Hematopoietic multipotent progenitor cell treated with erythropoietin and hydrocortisone succinate and interleukin-3 and kit ligand, for 17 days (in vitro differentiated cells): ENCODE measurements at regions not wholly inside any gene's neighbourhood (a gene's known extent, or its start where the extent isn't known, plus 50 kb on each side); places are given as distances from the start of the nearest gene placed in this dataset.
A peak's percentile ranks its signal among the peaks of the same experiment; 100 is the strongest.
"Not testable (repeated sequence)": the region's sequence is repeated elsewhere in the genome, so short reads cannot be mapped to it uniquely, and the experiment has no call there.

ENCODE experiments used
- DNase-seq: peaks from one replicate; pipeline ENCODE4 v3.0.0-alpha.2; 2015; ENCODE audit warnings: low spot score

- no peak for DNase-seq
Observed at GRCh38 chr7:51450541-51450940, 133.9 kb upstream of the COBL start.

DNA sequence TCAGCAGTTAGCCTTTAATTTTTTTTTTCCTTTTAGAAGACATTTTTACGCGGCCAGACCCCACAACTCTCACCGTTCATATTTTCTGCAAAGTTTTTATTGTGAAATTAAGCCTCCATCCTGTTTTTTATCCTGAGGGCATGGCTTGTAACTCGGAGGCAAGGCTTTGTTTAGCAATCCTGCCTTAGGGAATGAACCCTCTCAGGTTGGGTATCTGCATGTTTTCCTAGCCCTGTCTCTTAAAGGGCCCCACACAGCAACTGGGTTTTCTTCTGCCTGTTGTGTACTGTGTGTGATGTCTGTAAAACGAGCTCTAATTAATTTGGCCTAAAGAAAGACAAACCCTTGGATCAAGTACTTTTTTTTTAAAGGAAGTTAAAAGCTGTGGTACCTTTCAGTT is 130.2 kb upstream of the COBL start:
- no peak for DNase-seq

GRCh38 chr7:51446356-51446755 is 129.7 kb upstream of the COBL start:
- no peak for DNase-seq

GRCh38 chr7:51444936-51445335 is 128.3 kb upstream of the COBL start:
- DNase-seq = no peak

- DNase-seq = peak; percentile 45
Observed at GRCh38 chr7:51430480-51431086, 114.0 kb upstream of the COBL start.

DNA sequence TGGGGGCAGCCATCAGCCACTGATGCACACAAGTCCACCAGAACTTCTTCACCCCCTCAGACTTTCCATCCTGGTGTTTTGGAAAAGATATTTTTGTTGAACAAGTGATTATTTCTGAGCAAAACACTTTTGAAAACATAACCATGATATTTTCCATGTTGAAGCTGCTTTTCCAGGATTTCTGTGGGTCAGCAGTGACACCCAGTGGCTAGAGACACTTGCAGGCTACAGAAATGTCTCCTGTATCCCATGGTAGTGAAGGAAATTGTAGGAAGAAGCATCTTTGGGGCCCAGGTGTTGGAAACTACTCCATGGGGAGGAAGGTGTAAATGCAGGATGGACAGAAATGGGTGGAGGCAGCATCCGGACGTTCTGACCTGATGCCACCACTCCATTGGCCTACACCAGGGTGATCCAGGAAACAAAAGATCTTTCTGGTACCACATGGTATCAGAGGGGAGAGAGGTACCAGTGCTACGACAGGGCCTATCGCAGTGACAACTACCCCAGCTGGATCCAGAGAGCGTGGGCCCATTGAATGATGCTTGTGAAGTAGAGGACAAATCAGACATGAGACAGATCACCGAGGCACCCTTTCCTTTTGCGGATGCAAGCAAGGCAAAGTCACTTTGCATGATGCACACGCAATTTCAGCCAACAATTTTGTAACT is 111.7 kb upstream of the COBL start:
- DNase-seq = no peak

DNA sequence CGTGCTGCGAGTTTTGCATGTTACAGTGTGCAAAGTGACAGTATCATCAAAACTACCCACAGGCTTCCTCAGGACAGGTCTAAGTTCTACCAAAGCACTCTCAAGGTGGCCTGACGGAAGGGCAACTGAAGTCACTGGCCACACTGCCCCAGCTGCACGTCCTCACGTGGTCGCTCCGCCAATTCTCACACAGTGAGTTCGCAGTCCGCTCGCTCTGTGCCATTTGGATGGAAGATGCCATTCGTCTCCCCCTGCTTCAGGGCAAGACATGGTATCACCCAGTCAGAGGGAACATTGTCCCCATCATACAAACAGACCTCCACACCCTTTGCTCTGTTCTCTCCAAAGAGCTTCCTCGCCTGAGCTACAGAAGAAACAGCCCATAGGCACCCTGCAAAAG is 109.6 kb upstream of the COBL start:
- no peak for DNase-seq

- not testable (repeated sequence) for DNase-seq
Observed at GRCh38 chr7:51409934-51410333, 93.3 kb upstream of the COBL start.

DNA sequence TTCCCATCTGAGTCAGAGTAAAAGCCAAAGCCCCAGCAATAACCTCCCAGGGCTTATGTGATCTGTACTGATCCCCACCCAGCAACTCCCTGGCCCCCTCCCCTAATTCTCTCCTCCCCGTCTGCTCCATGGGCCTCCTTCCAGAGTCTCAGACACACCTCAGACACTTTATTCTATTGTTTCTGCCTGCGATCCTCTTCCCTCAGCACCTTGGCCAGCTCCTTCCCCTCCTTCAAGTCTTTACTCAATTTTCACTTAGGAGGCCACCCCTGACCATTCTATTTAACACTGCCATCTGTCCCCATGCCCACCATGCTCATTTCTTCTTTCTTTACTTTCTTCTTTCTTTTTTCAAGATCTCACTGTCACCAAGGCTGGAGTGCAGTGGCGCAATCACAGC is 81.0 kb upstream of the COBL start:
- not testable (repeated sequence) for DNase-seq

GRCh38 chr7:51393003-51393402 is 76.4 kb upstream of the COBL start:
- not testable (repeated sequence) for DNase-seq

- DNase-seq = not testable (repeated sequence)
Observed at GRCh38 chr7:51389952-51390351, 73.3 kb upstream of the COBL start.

DNA sequence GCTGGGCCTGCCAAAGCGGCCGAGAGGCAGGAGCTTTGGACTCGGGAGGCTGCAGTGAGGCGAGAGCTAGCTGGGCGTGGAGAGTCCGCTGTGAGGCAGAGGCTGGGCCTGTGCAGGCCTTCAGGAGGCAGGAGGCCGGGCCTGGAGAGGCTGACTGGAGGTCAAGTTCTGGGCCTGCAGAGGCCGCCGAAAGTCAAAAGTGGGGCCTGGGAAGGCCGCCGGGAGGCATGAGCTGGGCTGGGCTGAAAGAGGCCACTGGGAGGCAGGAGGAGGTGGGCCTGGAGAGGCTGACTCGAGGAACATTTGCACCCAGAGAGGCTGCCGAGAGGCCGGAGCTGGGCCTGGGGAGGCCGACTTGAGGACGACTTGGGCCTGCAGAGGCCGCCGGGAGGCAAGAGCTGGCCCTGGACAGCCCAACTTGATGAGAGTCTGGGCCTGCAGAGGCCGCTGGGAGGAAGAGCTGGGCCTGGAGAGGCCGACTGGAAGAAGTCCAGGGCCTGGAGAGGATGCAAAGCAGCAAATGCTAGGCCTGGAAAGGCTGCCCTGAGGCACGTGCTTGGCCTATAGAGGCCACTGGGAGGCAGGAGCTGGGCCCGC is 72.7 kb upstream of the COBL start:
- not testable (repeated sequence) for DNase-seq

GRCh38 chr7:51388241-51388640 is 71.6 kb upstream of the COBL start:
- not testable (repeated sequence) for DNase-seq

- DNase-seq = not testable (repeated sequence)
Observed at GRCh38 chr7:51386806-51387568, 70.4 kb upstream of the COBL start.

GRCh38 chr7:51386184-51386583 is 69.6 kb upstream of the COBL start:
- not testable (repeated sequence) for DNase-seq

DNA sequence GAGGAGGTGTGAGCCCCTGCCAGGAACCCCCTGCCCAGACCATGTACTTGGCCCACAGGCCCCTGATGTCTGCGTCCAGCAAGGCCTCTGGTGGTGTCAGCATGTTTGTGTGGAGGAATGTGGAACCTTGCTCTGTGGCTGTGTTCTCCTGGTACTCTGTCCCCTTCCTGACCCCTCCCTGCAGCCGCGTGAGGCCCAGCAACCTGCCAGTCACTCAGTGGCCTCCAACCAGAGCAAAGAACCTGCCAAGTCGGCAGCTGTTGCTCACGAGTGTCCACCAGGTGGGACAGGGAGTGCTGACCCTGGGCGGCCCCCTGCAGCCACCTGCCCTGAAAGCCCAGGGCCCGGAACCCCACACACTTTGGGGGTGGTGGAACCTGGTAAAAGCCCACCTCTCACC is 65.6 kb upstream of the COBL start:
- DNase-seq = not testable (repeated sequence)

DNA sequence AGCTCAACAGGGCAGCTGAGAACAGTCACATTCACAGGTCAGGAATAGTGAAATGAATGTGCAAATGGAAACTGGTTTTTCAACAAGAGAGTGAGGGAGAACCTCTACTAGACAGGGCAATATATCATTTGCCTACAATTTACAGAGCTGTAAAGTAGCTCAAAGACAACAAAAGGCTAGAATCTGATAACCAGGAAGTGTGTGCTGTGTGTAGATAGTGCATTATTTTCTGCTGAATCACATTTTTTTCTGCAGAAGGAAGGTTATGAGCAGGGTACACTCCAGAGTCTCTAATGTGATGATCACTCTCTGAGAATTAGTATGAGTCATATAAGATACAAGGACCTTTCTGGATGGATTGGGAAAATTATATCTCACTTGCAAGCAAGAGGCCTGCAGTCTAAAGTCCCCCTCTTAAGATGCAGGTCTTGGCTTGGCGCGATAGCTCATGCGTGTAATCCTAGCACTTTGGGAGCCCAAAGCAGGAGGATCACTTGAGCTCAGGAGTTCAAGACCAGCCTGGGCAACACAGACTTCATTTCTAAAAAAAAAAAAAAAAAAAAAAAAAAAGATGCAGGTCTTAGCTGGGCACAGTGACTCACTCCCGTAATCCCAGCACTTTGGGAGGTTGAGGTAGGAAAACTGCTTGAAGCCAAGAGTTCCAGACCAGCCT is 59.9 kb upstream of the COBL start:
- no peak for DNase-seq

DNA sequence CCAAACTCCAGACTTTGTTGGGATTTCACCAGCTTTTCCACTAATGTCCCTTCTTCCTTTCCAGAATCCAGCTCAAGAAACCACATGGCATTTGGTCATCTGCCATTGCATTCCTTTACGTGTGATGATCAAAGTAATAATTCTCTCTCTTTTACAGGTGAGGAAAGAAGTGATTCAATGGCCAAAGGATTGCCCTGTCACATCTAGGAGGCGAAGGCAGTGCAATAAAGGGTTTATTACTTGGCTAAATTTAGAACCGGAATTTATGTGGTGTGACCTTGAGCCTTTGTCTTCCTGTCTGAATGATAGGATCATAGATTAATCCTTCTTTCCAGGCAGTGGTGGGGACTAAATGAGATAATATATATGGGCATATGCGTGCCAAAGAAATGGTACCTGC is 58.3 kb upstream of the COBL start:
- DNase-seq = no peak

DNA sequence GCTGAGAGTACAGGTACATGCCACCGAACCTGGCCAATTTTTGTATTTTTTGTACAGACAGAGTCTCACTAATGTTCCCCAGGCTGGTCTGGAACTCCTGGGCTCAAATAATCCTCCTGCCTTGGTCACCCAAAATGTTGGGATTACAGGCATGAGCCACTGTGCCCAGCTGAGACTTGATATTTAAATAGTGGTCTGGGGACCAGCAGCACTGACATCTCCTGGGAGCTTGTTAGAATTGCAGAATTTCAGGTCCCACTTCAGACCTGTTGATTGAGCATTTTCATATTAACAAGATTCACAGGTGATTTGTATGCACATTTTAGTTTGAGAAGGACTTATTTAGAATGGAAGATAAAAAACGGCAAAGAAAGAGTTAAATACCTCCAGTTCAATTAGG is 57.0 kb upstream of the COBL start:
- not testable (repeated sequence) for DNase-seq

- no peak for DNase-seq
Observed at GRCh38 chr7:51369746-51370145, 53.1 kb upstream of the COBL start.

DNA sequence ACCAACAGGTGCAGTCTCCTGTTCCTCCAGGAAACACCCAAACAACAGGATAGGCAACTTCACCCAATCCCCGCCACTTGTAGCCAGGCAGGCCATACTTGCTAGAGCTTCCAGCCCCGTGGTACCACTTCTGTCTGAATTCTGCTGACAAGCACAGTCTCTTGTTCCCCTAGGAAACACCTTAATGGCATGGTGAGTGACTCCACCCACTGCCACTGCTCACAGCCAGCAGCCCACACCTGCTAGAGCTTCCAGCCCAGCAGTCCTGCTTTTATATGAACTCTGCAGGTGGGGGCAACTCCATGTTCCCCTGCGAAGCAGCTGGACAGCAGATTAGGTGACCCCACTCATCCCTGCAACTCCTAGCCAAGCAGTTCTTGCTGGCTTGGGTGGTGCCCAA is 52.6 kb upstream of the COBL start:
- not testable (repeated sequence) for DNase-seq

DNA sequence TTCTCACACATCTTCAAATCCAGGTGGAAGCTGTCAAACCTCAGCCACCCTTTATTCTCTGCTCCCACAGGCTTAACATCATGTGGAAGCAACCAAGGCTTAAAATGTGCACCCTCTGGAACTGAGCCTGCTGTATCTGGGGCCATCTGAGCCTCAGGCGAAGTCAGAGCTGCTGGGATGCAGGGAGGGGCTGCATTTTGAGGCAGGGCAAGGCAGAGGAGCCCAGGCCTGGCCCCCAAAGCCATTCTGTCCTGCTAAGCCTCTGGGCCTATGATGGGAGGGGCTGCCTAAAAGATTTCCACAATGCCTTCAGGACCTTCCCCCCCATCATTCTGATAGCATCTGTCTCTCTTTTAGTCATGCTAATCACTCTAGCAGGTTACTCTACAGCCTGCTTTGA is 51.7 kb upstream of the COBL start:
- no peak for DNase-seq
